GM12891 (cell line): ENCODE measurements at regions not wholly inside any gene's neighbourhood (a gene's known extent, or its start where the extent isn't known, plus 50 kb on each side); places are given as distances from the start of the nearest gene placed in this dataset.

Experiments used
- POLR2A ChIP-seq: IDR thresholded peaks from 2 replicates; pipeline ENCODE4 v1.6.1; 2011; ENCODE audit warnings: low read depth, low read length, control low read depth
- POLR2AphosphoS5 ChIP-seq: IDR thresholded peaks from 2 replicates; pipeline ENCODE4 v1.6.1; 2011; ENCODE audit warnings: low read depth, low read length, control low read depth
- POU2F2 ChIP-seq: IDR thresholded peaks from 2 replicates; pipeline ENCODE4 v1.6.1; 2011; ENCODE audit warnings: low read depth, mild to moderate bottlenecking, control low read depth, low read length, moderate library complexity
- TAF1 ChIP-seq: IDR thresholded peaks from 2 replicates; pipeline ENCODE4 v1.6.1; 2011; ENCODE audit warnings: low read depth, low read length, control low read depth

GRCh38 chr3:113148284-113148683, 63.1 kb upstream of the BOC start:
- no peak for TF ChIP-seq POLR2A
- TF ChIP-seq POLR2AphosphoS5 = no peak
- TF ChIP-seq TAF1 = no peak
- no peak for TF ChIP-seq POU2F2
